ENCODE measurements at regions not wholly inside any gene's neighbourhood (a gene's known extent, or its start where the extent isn't known, plus 50 kb on each side); places are given as distances from the start of the nearest gene placed in this dataset.
"Not testable (repeated sequence)": the region's sequence is repeated elsewhere in the genome, so short reads cannot be mapped to it uniquely, and the experiment has no call there.

GRCh38 chr2:215830304-215830703, 183.0 kb downstream of the MREG start:
- peak; percentile 47 for DNase-seq (ENCODE audit: low spot score)
- ChIA-PET CTCF (interaction anchor here (0.6 kb wide), 1 partner anchor 600 kb away, joined by 3 read pairs; no protein-coding TSS in a partner anchor), POLR2A (ENCODE audit: low non-redundant PET) (no interaction called here)
- H3K27ac ChIP-seq = no peak overlapping the region
- no peak for TF ChIP-seq CTCF (conservative IDR thresholded peaks at IDR 0.05; ENCODE audit: low read depth)

GRCh38 chr2:215829261-215829660, 184.1 kb downstream of the MREG start:
- POLR2A ChIA-PET (ENCODE audit: low non-redundant PET) = no interaction called here
- no peak overlapping the region for H3K27ac ChIP-seq
- no peak for DNase-seq (ENCODE audit: low spot score)
- CTCF ChIA-PET = no interaction called here
- TF ChIP-seq CTCF (conservative IDR thresholded peaks at IDR 0.05; ENCODE audit: low read depth) = no peak

DNA sequence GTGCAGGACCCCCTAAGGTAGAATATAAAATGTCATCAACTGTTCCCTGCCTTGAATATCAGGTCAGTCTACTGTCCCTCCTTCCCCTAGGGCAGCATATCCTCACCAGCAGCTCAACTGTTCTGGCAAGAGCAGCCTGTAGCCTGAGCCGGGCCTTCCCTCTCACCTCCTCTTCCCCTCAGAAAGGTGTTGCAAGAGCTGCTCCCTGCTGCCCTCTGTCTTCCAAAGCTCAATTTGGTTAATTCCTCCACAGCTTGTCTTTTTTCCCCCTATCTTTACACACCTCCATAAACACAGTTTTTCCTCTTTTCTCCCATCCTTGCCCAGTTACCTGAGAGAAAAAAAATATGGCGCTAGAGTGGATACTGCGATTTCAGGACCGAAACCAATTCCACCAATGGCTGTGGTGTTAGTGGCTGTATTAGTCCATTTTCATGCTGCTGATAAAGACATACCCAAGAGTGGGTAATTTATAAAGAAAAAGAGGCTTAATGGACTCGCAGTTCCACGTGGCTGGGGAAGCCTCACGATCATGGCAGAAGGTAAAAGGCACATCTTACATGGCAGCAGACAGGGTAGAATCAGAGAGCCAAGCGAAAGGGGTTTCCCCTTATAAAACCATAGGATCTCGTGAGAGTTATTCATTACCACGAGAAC, 184.7 kb downstream of the MREG start:
- peak; percentile 30 for TF ChIP-seq CTCF (conservative IDR thresholded peaks at IDR 0.05; ENCODE audit: low read depth)
- DNase-seq (ENCODE audit: low spot score) = peak; percentile 57
- H3K27ac ChIP-seq = no peak overlapping the region
- ChIA-PET CTCF (interaction anchor here (0.5 to 1.5 kb wide), 10 partner anchors 9 to 791 kb away, joined by 3 to 8 read pairs (median 4); no protein-coding TSS in a partner anchor), POLR2A (ENCODE audit: low non-redundant PET) (no interaction called here)

DNA sequence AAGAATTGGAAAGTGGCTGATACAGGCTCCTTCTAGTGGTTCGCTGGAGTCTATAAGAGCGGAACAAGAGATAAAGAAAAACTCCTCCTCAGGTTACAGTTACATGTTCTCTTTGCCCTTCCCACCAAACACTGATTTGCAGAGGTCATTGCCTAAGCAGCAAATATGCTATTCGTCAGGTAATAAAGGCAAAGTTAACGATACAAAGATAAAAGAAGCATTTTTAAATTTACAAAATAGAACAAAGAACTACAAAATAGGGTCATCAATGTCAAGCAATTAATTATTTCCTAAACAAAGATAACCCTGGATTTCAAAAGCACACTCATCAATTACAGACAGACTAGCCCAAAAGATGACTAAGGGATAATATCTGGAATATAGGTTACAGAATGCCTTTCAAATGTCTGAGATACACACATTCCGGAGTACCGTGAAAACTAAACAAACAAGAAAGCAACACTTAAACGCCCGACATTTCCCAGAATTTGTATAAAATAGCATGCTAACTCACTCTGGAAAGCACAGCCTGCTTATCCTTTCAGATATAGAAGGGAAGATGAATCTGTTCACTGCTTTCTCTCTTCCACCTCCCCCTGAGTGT, 186.4 kb downstream of the MREG start:
- no peak for TF ChIP-seq CTCF (conservative IDR thresholded peaks at IDR 0.05; ENCODE audit: low read depth)
- ChIA-PET POLR2A (ENCODE audit: low non-redundant PET) (no interaction called here), CTCF (no interaction called here)
- H3K27ac ChIP-seq = no peak overlapping the region
- DNase-seq (ENCODE audit: low spot score) = no peak

GRCh38 chr2:215826376-215826775, 187.0 kb downstream of the MREG start:
- H3K27ac ChIP-seq = no peak overlapping the region
- no peak for TF ChIP-seq CTCF (conservative IDR thresholded peaks at IDR 0.05; ENCODE audit: low read depth)
- CTCF ChIA-PET = interaction anchor here (0.6 kb wide), 1 partner anchor 136 kb away, joined by 3 read pairs; no protein-coding TSS in a partner anchor
- POLR2A ChIA-PET (ENCODE audit: low non-redundant PET) = no interaction called here
- DNase-seq (ENCODE audit: low spot score) = no peak

GRCh38 chr2:215825707-215826106, 187.6 kb downstream of the MREG start:
- no peak for DNase-seq (ENCODE audit: low spot score)
- H3K27ac ChIP-seq = no peak overlapping the region
- ChIA-PET POLR2A (ENCODE audit: low non-redundant PET) (no interaction called here), CTCF (interaction anchor here (0.6 kb wide), 1 partner anchor 136 kb away, joined by 3 read pairs; no protein-coding TSS in a partner anchor)
- TF ChIP-seq CTCF (conservative IDR thresholded peaks at IDR 0.05; ENCODE audit: low read depth) = no peak

GRCh38 chr2:215821298-215821697, 192.1 kb downstream of the MREG start:
- H3K27ac ChIP-seq; CTCF ChIA-PET; DNase-seq (ENCODE audit: low spot score); POLR2A ChIA-PET (ENCODE audit: low non-redundant PET): not testable (repeated sequence)

DNA sequence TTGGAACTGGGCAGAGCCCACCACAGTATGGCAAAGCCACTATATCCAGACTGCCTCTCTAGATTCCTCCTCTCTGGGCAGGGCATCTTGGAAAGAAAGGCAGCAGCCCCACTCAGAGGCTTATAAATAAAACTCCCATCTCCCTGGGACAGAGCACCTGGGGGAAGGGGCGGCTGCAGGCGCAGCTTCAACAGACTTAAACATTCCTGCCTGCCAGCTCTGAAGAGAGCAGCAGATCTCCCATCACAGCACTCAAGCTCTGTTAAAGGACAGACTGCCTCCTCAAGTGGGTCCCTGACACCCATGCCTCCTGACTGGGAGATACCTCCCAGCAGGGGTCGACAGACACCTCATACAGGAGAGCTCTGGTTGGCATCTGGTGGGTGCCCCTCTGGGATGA, 193.6 kb downstream of the MREG start:
- ChIA-PET CTCF (interaction anchor here (2.2 kb wide), 1 partner anchor 9 kb away, joined by 8 read pairs; no protein-coding TSS in a partner anchor), POLR2A (ENCODE audit: low non-redundant PET) (interaction anchor here (0.7 kb wide), 1 partner anchor 89 kb away, joined by 3 read pairs; no protein-coding TSS in a partner anchor)
- not testable (repeated sequence) for H3K27ac ChIP-seq; DNase-seq (ENCODE audit: low spot score)
